ENCODE measurements at regions not wholly inside any gene's neighbourhood (a gene's known extent, or its start where the extent isn't known, plus 50 kb on each side); places are given as distances from the start of the nearest gene placed in this dataset.

GRCh38 chr18:24685254-24685959, 225.0 kb downstream of the HRH4 start:
- no peak overlapping the region for H3K27ac ChIP-seq
- no peak for TF ChIP-seq ZFX (IDR thresholded peaks at IDR 0.05; ENCODE audit: borderline replicate concordance)
- TF ChIP-seq CTCF (IDR thresholded peaks at IDR 0.05), result no peak

GRCh38 chr18:24695168-24695567, 234.7 kb downstream of the HRH4 start:
- H3K27ac ChIP-seq, result no peak overlapping the region
- TF ChIP-seq ZFX (IDR thresholded peaks at IDR 0.05; ENCODE audit: borderline replicate concordance), result no peak

DNA sequence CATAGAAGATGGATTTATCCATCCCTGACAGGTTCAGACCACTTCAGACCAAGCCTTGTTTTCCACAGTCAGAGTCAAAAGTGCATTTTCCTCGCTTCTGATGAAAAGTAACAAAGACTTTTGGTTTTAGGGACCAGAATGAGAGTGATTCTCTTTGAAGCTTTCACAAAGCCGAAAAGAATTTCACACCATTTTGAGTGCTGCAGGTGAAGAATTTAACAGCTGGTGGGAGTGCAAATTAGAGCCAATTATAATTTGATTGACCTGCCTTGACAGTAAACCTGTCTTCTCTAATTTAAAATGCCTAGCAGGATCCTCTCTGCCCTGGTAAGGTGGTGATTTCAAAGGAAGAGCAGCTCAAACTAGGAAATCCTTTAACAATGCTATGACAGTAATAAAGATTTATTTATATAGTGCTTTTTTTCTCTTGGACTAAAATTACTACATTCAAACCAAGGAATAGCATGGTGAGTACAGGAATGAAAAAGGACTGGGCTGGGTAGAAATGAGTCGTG, 241.6 kb downstream of the HRH4 start:
- H3K27ac ChIP-seq, result no peak overlapping the region
- TF ChIP-seq ZFX (IDR thresholded peaks at IDR 0.05; ENCODE audit: borderline replicate concordance) (no peak), CTCF (IDR thresholded peaks at IDR 0.05) (no peak)

GRCh38 chr18:24703316-24703715, 242.9 kb downstream of the HRH4 start:
- TF ChIP-seq CTCF (IDR thresholded peaks at IDR 0.05) (no peak), ZFX (IDR thresholded peaks at IDR 0.05; ENCODE audit: borderline replicate concordance) (no peak)
- H3K27ac ChIP-seq, result no peak overlapping the region

- TF ChIP-seq ZFX (IDR thresholded peaks at IDR 0.05; ENCODE audit: borderline replicate concordance) (no peak), CTCF (IDR thresholded peaks at IDR 0.05) (no peak)
- no peak overlapping the region for H3K27ac ChIP-seq
Observed at GRCh38 chr18:24704946-24705630, 244.7 kb downstream of the HRH4 start.

DNA sequence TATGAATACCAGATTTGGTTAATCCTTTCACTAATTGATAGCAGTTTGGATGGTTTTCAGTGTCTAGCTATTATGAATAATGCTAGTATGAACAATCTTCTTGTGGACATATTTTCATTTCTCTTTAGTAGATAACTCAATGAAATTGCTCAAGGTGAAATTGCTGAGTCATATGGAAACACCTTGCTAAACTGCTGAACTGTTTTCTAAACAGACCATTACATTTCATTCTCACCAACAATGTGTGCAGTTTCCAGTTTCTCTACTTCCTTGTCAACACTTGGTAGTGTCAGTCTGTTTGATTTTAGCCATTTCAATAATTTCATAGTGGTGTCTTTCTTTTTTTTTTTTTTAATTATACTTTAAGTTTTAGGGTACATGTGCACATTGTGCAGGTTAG, 250.0 kb downstream of the HRH4 start:
- H3K27ac ChIP-seq, result no peak overlapping the region
- TF ChIP-seq ZFX (IDR thresholded peaks at IDR 0.05; ENCODE audit: borderline replicate concordance) (no peak), CTCF (IDR thresholded peaks at IDR 0.05) (no peak)

DNA sequence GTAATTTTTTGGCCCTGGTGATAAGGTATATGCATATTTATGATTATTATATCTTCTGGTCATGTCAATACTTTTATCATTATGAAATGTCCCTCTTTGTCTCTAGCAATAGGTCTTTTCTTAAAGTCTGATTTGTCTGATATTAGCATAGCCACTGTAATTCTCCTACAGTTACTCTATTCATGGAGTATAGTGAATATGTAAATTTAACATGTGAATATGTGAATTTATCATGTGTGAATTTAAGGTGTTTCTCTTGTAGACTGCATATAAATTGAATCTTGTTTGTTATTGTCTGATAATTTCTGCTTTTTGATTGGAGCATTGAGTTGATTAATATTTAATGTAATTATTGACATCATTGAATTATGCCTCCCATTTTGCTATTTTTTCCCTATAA, 259.4 kb downstream of the HRH4 start:
- TF ChIP-seq ZFX (IDR thresholded peaks at IDR 0.05; ENCODE audit: borderline replicate concordance) (no peak), CTCF (IDR thresholded peaks at IDR 0.05) (no peak)
- H3K27ac ChIP-seq, result no peak overlapping the region

Measured in 22Rv1 (cell line).